ENCODE measurements at regions not wholly inside any gene's neighbourhood (a gene's known extent, or its start where the extent isn't known, plus 50 kb on each side); places are given as distances from the start of the nearest gene placed in this dataset.

DNA sequence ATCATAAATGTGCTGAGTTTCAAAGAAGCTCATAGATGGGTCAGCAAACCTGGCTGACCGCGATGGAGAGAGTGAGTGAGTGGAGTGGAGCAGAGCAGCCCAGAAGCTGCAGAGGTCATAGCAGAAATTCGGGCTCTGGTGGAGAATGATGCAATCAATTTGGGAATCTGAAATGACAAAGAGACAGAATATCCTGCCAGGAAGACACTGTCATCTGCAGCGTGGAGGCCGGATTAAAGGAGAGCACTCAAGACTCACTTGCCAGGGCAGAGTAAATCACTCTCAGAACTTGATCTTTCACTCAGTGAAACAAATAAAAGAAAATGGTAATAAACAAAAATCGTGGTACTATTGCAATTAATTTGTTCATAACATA, 109.6 kb upstream of the RREB1 start:
- no peak for TF ChIP-seq CTCF (IDR thresholded peaks at IDR 0.05; ENCODE audit: low read depth, low read length, missing control alignments)
- H3K4me3 ChIP-seq (ENCODE audit: low read depth, low read length) = no peak overlapping the region
- DNase-seq (ENCODE audit: low read depth) = no peak

- TF ChIP-seq CTCF (IDR thresholded peaks at IDR 0.05; ENCODE audit: low read depth, low read length, missing control alignments) = no peak
- no peak for DNase-seq (ENCODE audit: low read depth)
- H3K4me3 ChIP-seq (ENCODE audit: low read depth, low read length) = no peak overlapping the region
Observed at GRCh38 chr6:7000825-7001777, 106.7 kb upstream of the RREB1 start.

- TF ChIP-seq CTCF (IDR thresholded peaks at IDR 0.05; ENCODE audit: low read depth, low read length, missing control alignments) = no peak
- no peak overlapping the region for H3K4me3 ChIP-seq (ENCODE audit: low read depth, low read length)
- no peak for DNase-seq (ENCODE audit: low read depth)
Observed at GRCh38 chr6:7003041-7003440, 104.7 kb upstream of the RREB1 start.

GRCh38 chr6:7004581-7005297, 103.0 kb upstream of the RREB1 start:
- DNase-seq (ENCODE audit: low read depth) = no peak
- H3K4me3 ChIP-seq (ENCODE audit: low read depth, low read length) = no peak overlapping the region
- no peak for TF ChIP-seq CTCF (IDR thresholded peaks at IDR 0.05; ENCODE audit: low read depth, low read length, missing control alignments)

GRCh38 chr6:7006515-7007191, 101.1 kb upstream of the RREB1 start:
- no peak for TF ChIP-seq CTCF (IDR thresholded peaks at IDR 0.05; ENCODE audit: low read depth, low read length, missing control alignments)
- no peak overlapping the region for H3K4me3 ChIP-seq (ENCODE audit: low read depth, low read length)
- DNase-seq (ENCODE audit: low read depth) = no peak

DNA sequence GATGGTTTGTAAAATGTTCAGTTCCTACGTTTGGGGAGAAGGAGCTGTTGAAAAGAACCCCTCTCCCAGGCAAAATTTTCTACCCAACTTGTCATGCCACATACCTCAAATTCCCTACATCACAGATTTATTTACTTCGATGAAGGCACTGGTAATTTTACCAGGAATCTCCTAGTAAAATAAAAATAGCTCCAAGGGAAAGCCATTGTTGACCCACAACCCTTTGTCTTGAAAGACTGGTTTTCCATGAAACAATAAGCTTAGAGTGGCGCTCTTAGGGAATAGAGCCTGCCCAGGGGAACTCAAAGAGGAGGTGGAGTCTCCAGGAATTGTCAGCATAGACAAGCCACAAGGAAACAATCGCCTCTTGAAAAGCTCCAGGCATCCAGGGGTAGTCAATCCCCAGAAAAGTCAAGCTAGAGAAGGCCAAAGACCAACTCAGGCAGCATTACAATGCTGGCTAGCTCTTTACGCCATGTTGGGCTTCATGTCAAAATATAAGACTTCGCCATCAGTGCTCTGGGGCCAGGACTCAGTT, 99.2 kb upstream of the RREB1 start:
- no peak for DNase-seq (ENCODE audit: low read depth)
- TF ChIP-seq CTCF (IDR thresholded peaks at IDR 0.05; ENCODE audit: low read depth, low read length, missing control alignments) = no peak
- no peak overlapping the region for H3K4me3 ChIP-seq (ENCODE audit: low read depth, low read length)
